K562 (cell line): ENCODE measurements at regions not wholly inside any gene's neighbourhood (a gene's known extent, or its start where the extent isn't known, plus 50 kb on each side); places are given as distances from the start of the nearest gene placed in this dataset.

Experiments
- CEBPB ChIP-seq: fragments of 450-650 bp; IDR thresholded peaks from 2 replicates; pipeline ENCODE4 v1.6.1; 2016; ENCODE audit warnings: missing genetic modification characterization, missing compliant biosample characterization
- ELF4 ChIP-seq: fragments of 450-650 bp; formaldehyde crosslinking; IDR thresholded peaks from 2 replicates; pipeline ENCODE4 v1.4.0; 2022; ENCODE audit warnings: missing genetic modification characterization
- TAF9B ChIP-seq: fragments of 450-650 bp; IDR thresholded peaks from 2 replicates; pipeline ENCODE4 v1.6.1; 2018; ENCODE audit warnings: mild to moderate bottlenecking; ENCODE audit not compliant: partially characterized antibody
- TF ChIP-seq, protein P1 (sequence below), 2 experiments: fragments of 450-650 bp in 1 of 2; IDR thresholded peaks; 2 replicates each; pipeline ENCODE4 v1.6.1; 2011 to 2017; ENCODE audit warnings: low read depth in 2 of 2, antibody characterized with exemption in 1 of 2, borderline replicate concordance in 1 of 2, low read length in 1 of 2, mild to moderate bottlenecking in 1 of 2, mixed read lengths in 1 of 2; ENCODE audit not compliant: control insufficient read depth in 1 of 2
- TF ChIP-seq, protein P2 (sequence below): fragments of 450-650 bp; IDR thresholded peaks from 2 replicates; pipeline ENCODE4 v1.6.1; 2017; ENCODE audit warnings: antibody characterized with exemption
- TF ChIP-seq, protein P3 (sequence below): fragments of 450-650 bp; IDR thresholded peaks from 2 replicates; pipeline ENCODE4 v1.6.1; 2018; ENCODE audit not compliant: partially characterized antibody

DNA sequence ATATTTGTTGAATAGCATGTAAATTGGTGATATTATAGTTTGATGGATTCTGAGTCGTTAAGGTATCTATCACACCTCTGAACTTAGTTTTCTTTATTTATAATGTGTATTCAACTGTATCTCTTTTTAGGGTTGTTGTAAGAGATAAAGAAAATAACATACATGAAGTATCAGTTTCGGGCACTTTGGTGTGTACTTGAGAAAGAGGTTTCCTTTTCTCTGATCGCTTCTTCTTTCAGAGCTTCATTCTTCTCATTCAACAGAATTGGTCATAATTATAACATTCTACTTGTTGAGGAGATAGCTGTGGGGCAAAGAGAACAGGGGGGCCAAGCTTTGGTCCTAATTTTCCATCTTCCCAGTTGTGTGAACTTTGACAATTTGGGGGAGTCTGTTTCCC is 508.0 kb downstream of the PLPP3 start:
- no peak for TF ChIP-seq ELF4 (CRISPR knock-in tag)
- TF ChIP-seq, protein P1, sequence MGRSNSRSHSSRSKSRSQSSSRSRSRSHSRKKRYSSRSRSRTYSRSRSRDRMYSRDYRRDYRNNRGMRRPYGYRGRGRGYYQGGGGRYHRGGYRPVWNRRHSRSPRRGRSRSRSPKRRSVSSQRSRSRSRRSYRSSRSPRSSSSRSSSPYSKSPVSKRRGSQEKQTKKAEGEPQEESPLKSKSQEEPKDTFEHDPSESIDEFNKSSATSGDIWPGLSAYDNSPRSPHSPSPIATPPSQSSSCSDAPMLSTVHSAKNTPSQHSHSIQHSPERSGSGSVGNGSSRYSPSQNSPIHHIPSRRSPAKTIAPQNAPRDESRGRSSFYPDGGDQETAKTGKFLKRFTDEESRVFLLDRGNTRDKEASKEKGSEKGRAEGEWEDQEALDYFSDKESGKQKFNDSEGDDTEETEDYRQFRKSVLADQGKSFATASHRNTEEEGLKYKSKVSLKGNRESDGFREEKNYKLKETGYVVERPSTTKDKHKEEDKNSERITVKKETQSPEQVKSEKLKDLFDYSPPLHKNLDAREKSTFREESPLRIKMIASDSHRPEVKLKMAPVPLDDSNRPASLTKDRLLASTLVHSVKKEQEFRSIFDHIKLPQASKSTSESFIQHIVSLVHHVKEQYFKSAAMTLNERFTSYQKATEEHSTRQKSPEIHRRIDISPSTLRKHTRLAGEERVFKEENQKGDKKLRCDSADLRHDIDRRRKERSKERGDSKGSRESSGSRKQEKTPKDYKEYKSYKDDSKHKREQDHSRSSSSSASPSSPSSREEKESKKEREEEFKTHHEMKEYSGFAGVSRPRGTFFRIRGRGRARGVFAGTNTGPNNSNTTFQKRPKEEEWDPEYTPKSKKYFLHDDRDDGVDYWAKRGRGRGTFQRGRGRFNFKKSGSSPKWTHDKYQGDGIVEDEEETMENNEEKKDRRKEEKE (IDR thresholded peaks at IDR 0.05; ENCODE audit: borderline replicate concordance in 1 of 2, control insufficient read depth in 1 of 2, low read depth in 2 of 2, low read length in 1 of 2): no peak
- TF ChIP-seq, protein P2, sequence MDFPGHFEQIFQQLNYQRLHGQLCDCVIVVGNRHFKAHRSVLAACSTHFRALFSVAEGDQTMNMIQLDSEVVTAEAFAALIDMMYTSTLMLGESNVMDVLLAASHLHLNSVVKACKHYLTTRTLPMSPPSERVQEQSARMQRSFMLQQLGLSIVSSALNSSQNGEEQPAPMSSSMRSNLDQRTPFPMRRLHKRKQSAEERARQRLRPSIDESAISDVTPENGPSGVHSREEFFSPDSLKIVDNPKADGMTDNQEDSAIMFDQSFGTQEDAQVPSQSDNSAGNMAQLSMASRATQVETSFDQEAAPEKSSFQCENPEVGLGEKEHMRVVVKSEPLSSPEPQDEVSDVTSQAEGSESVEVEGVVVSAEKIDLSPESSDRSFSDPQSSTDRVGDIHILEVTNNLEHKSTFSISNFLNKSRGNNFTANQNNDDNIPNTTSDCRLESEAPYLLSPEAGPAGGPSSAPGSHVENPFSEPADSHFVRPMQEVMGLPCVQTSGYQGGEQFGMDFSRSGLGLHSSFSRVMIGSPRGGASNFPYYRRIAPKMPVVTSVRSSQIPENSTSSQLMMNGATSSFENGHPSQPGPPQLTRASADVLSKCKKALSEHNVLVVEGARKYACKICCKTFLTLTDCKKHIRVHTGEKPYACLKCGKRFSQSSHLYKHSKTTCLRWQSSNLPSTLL: no peak
- no peak for TF ChIP-seq TAF9B
- TF ChIP-seq CEBPB (tag): no peak
- TF ChIP-seq, protein P3, sequence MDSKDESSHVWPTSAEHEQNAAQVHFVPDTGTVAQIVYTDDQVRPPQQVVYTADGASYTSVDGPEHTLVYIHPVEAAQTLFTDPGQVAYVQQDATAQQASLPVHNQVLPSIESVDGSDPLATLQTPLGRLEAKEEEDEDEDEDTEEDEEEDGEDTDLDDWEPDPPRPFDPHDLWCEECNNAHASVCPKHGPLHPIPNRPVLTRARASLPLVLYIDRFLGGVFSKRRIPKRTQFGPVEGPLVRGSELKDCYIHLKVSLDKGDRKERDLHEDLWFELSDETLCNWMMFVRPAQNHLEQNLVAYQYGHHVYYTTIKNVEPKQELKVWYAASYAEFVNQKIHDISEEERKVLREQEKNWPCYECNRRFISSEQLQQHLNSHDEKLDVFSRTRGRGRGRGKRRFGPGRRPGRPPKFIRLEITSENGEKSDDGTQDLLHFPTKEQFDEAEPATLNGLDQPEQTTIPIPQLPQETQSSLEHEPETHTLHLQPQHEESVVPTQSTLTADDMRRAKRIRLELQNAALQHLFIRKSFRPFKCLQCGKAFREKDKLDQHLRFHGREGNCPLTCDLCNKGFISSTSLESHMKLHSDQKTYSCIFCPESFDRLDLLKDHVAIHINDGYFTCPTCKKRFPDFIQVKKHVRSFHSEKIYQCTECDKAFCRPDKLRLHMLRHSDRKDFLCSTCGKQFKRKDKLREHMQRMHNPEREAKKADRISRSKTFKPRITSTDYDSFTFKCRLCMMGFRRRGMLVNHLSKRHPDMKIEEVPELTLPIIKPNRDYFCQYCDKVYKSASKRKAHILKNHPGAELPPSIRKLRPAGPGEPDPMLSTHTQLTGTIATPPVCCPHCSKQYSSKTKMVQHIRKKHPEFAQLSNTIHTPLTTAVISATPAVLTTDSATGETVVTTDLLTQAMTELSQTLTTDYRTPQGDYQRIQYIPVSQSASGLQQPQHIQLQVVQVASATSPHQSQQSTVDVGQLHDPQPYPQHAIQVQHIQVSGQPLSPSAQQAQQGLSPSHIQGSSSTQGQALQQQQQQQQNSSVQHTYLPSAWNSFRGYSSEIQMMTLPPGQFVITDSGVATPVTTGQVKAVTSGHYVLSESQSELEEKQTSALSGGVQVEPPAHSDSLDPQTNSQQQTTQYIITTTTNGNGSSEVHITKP: no peak
